Uterus (tissue), 3 donors: ENCODE measurements at regions not wholly inside any gene's neighbourhood (a gene's known extent, or its start where the extent isn't known, plus 50 kb on each side); places are given as distances from the start of the nearest gene placed in this dataset.
"Not testable (repeated sequence)": the region's sequence is repeated elsewhere in the genome, so short reads cannot be mapped to it uniquely, and the experiment has no call there.

Experiments used
- DNase-seq, 2 donors: peaks; one replicate each; pipeline ENCODE4 v3.0.0-alpha.2; 2019 to 2020
- H3K27ac ChIP-seq, 2 donors: fragments of 200-600 bp; sonication (generic); 1 replicate in 1 of 2; 2 replicates in 1 of 2; pipeline ENCODE4 v1.5.1; 2016 to 2018
- H3K27me3 ChIP-seq, 2 donors: fragments of 200-600 bp; sonication (generic); one replicate each; pipeline ENCODE4 v1.5.1; 2018 to 2019; ENCODE audit warnings: control low read depth in 1 of 2
- H3K36me3 ChIP-seq, 2 donors: fragments of 200-600 bp; sonication (generic); one replicate each; pipeline ENCODE4 v1.5.1; 2019; ENCODE audit warnings: control low read depth in 1 of 2
- H3K4me1 ChIP-seq, 2 donors: fragments of 200-600 bp; sonication (generic); one replicate each; pipeline ENCODE4 v1.5.1; 2018 to 2019; ENCODE audit warnings: control low read depth in 1 of 2
- H3K4me3 ChIP-seq, 2 donors: fragments of 200-600 bp; sonication (generic); 1 replicate in 1 of 2; 2 replicates in 1 of 2; pipeline ENCODE4 v1.5.1; 2018 to 2019; ENCODE audit warnings: mild to moderate bottlenecking in 1 of 2
- H3K9me3 ChIP-seq, 2 donors: fragments of 200-600 bp; sonication (generic); one replicate each; pipeline ENCODE4 v1.5.1; 2019; ENCODE audit warnings: control low read depth in 1 of 2
- POLR2A ChIP-seq, 2 donors: fragments of 450-650 bp; IDR thresholded peaks; one replicate each; pipeline ENCODE4 v1.6.1; 2016; ENCODE audit warnings: antibody characterized with exemption in 2 of 2, mild to moderate bottlenecking in 1 of 2, moderate library complexity in 1 of 2
- intact Hi-C: fragments of 100-400 bp; cut with DNase I; formaldehyde crosslinking; loops from one replicate; pipeline ENCODE4 v1.15.1; 2023; ENCODE audit warnings: low total_unique reads
- TF ChIP-seq, protein P1 (sequence below), 4 experiments: fragments of 200-600 bp in 2 of 4; fragments of 450-650 bp in 2 of 4; sonication (generic) in 2 of 4; IDR thresholded peaks; one replicate each; pipeline ENCODE4 v1.5.1; 2016 to 2019; ENCODE audit warnings: antibody characterized with exemption in 4 of 4, mild to moderate bottlenecking in 2 of 4, moderate library complexity in 1 of 4
- donor health status: DM: yes; HTN: yes; CAD: no.

DNA sequence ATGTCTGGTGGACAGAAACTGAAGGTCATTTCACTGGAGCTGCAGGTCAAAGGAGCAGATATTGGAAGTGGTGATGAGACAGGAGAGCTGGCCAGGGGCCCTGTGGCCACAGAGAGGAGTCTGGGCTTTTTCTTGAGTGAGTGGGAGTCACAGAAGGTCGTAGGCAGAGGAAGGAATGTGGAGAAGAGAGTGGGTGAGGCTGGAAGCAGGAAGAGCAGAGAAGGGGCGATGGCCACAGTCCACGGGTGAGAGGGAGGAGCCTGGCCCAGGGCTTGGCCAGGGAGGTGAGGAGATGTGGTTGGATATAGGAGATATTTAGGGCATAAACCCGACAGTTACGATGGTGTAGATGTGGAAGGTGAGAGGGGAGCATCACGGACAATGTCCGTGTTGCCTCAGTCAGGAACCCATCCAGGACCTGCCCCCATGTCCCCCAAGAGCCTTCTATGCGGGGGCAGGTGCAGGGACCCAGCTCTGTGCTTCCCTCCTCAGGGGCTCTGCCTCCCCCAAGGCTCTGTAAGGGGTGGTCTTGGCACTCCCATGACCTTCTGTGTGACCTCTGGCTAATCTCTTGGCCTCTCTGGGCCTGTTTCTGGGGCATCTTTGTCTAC lies 150.5 kb upstream of the PTPN1 start:
- H3K36me3 ChIP-seq, result no peaks in the 10 kb centered on the region
- no peaks in the 10 kb centered on the region for H3K4me1 ChIP-seq
- no peak for DNase-seq
- H3K9me3 ChIP-seq, result no peaks in the 10 kb centered on the region
- no peak overlapping the region for H3K27ac ChIP-seq
- no peak overlapping the region for H3K4me3 ChIP-seq
- TF ChIP-seq POLR2A (IDR thresholded peaks at IDR 0.05), result no peak
- TF ChIP-seq, protein P1, sequence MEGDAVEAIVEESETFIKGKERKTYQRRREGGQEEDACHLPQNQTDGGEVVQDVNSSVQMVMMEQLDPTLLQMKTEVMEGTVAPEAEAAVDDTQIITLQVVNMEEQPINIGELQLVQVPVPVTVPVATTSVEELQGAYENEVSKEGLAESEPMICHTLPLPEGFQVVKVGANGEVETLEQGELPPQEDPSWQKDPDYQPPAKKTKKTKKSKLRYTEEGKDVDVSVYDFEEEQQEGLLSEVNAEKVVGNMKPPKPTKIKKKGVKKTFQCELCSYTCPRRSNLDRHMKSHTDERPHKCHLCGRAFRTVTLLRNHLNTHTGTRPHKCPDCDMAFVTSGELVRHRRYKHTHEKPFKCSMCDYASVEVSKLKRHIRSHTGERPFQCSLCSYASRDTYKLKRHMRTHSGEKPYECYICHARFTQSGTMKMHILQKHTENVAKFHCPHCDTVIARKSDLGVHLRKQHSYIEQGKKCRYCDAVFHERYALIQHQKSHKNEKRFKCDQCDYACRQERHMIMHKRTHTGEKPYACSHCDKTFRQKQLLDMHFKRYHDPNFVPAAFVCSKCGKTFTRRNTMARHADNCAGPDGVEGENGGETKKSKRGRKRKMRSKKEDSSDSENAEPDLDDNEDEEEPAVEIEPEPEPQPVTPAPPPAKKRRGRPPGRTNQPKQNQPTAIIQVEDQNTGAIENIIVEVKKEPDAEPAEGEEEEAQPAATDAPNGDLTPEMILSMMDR (IDR thresholded peaks at IDR 0.05), result no peak
- intact Hi-C loops, result no loop called here
- H3K27me3 ChIP-seq, result no peaks in the 10 kb centered on the region

DNA sequence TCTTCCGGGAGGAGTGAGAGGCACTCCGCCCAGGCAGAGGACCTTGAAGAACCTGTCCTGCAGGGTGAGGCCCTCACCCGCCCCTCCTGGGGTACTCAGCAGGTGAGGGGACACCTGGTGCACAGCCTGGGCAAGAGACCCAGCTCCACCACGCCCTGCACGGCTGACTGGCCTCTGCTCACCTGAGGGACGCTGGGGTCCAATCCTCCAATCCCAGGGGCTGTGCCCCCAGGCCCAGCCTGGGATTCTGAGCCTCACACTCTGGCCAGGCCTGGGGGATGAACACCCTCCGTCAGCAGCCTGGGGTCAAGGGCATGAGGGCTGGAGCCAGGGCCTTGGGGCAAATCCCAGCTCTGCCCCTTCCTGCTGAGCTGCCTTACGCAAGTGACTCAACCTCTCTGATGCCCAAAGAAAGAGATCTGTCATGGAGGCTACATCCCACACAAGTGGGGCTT lies 149.9 kb upstream of the PTPN1 start:
- no peak overlapping the region for H3K4me3 ChIP-seq
- intact Hi-C loops, result no loop called here
- no peaks in the 10 kb centered on the region for H3K4me1 ChIP-seq
- TF ChIP-seq, protein P1 (IDR thresholded peaks at IDR 0.05), result no peak
- no peak for TF ChIP-seq POLR2A (IDR thresholded peaks at IDR 0.05)
- no peak for DNase-seq
- H3K27ac ChIP-seq, result no peak overlapping the region
- H3K9me3 ChIP-seq, result no peaks in the 10 kb centered on the region
- H3K27me3 ChIP-seq, result no peaks in the 10 kb centered on the region
- H3K36me3 ChIP-seq, result no peaks in the 10 kb centered on the region

DNA sequence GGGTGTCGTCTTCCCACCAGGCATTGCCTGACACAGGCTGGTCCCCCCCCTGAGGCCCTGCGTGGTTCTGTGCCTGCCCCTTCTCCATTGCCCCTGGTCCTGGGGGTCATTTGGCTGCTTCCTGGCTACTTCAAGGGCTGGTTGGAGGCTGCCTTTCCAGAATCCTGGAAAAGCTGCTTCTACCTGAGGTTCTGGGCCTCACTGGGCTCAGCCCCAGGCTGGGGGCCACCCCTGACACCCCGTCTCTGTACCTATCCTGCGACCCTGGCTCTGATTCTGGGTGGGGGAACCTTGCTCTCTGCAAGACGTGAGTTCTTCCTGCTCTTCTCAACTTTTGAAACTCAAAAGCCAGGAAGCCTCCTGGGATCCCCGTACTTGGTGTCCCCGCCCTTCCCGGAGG lies 149.3 kb upstream of the PTPN1 start:
- no peak for TF ChIP-seq POLR2A (IDR thresholded peaks at IDR 0.05)
- TF ChIP-seq, protein P1 (IDR thresholded peaks at IDR 0.05), result no peak
- Histone ChIP-seq H3K36me3 (no peaks in the 10 kb centered on the region), H3K27ac (no peak overlapping the region), H3K4me3 (no peak overlapping the region), H3K9me3 (no peaks in the 10 kb centered on the region), H3K4me1 (no peaks in the 10 kb centered on the region), H3K27me3 (no peaks in the 10 kb centered on the region)
- intact Hi-C loops, result no loop called here
- DNase-seq, result no peak

DNA sequence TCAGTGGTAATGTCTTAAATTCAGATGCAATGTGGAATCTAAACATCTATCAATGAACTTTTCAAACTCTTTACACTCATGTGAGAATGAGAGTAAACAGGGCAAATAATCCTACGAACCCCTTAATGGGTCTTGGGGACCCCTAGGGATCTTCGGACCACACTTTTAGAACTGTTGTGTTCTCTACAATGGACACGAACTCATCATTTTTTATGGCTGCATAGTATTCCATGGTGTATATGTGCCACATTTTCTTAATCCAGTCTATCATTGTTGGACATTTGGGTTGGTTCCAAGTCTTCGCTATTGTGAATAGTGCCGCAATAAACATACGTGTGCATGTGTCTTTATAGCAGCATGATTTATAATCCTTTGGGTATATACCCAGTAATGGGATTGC lies 148.0 kb upstream of the PTPN1 start:
- H3K36me3 ChIP-seq, DNase-seq, H3K27me3 ChIP-seq, H3K4me3 ChIP-seq, H3K9me3 ChIP-seq, H3K27ac ChIP-seq, intact Hi-C loops, H3K4me1 ChIP-seq: not testable (repeated sequence)

DNA sequence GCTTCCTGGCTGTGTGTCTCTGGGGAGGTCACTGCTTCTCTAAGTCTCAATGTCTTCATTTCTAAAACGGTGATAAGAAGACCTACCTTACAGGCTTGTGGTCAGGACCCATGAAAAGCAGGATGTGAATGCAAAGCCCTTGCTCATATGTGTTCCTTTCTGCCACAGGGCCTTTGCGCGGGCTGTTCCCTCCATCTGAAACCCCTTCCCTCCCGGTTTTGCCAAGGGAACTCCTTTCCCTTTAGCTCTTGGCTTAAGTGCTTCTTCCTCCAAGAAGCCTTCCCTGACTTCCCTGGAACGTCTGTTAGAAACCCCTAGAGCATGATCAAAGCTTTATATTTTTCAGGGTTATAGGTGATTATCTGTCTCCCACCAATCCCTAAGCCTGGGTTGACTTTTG lies 147.2 kb upstream of the PTPN1 start:
- Histone ChIP-seq H3K36me3 (no peaks in the 10 kb centered on the region), H3K27ac (no peak overlapping the region), H3K4me3 (no peak overlapping the region), H3K9me3 (no peaks in the 10 kb centered on the region), H3K27me3 (no peaks in the 10 kb centered on the region), H3K4me1 (no peaks in the 10 kb centered on the region)
- no peak for TF ChIP-seq POLR2A (IDR thresholded peaks at IDR 0.05)
- TF ChIP-seq, protein P1 (IDR thresholded peaks at IDR 0.05), result no peak
- intact Hi-C loops, result no loop called here
- DNase-seq, result no peak

DNA sequence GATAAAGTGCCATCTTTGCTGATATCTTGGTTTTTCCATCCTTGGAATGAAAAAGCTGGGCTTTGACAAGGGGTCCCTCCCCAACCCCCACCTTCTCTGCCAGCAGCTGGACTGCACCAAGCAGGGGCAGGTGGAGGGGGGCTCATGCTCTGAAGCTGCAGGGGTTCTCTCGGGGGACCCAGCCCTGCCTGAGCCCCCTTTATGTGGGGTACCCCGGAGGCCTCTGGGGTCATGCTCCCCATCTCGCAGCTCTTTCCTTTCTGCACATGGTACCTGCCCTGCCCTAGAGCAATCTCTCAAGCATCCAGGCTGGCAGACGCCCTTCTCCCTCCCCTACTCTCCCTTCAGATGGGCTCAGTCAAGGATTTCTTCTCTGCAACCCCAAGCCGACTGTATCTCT lies 146.7 kb upstream of the PTPN1 start:
- DNase-seq, result no peak
- no peak overlapping the region for H3K4me3 ChIP-seq
- intact Hi-C loops, result no loop called here
- TF ChIP-seq, protein P1 (IDR thresholded peaks at IDR 0.05), result no peak
- TF ChIP-seq POLR2A (IDR thresholded peaks at IDR 0.05), result no peak
- no peaks in the 10 kb centered on the region for H3K9me3 ChIP-seq
- H3K36me3 ChIP-seq, result no peaks in the 10 kb centered on the region
- no peaks in the 10 kb centered on the region for H3K4me1 ChIP-seq
- H3K27me3 ChIP-seq, result no peaks in the 10 kb centered on the region
- no peak overlapping the region for H3K27ac ChIP-seq
